A673 (cell line): ENCODE measurements at regions not wholly inside any gene's neighbourhood (a gene's known extent, or its start where the extent isn't known, plus 50 kb on each side); places are given as distances from the start of the nearest gene placed in this dataset.
"Not testable (repeated sequence)": the region's sequence is repeated elsewhere in the genome, so short reads cannot be mapped to it uniquely, and the experiment has no call there.

Experiments
- EZH2 ChIP-seq: fragments of 200-600 bp; sonication (generic); IDR thresholded peaks from 2 replicates; pipeline ENCODE4 v1.6.1; 2017; ENCODE audit warnings: borderline replicate concordance, low read depth, mild to moderate bottlenecking, mixed read lengths, antibody characterized with exemption, low read length; ENCODE audit not compliant: poor library complexity, severe bottlenecking
- TF ChIP-seq, protein P1 (sequence below): fragments of 300-800, 200-600 bp; sonication (generic); conservative IDR thresholded peaks from 2 replicates; pipeline ENCODE4 v1.5.1; 2017; ENCODE audit warnings: low read depth, mild to moderate bottlenecking, antibody characterized with exemption, low read length, moderate library complexity, mixed read lengths

DNA sequence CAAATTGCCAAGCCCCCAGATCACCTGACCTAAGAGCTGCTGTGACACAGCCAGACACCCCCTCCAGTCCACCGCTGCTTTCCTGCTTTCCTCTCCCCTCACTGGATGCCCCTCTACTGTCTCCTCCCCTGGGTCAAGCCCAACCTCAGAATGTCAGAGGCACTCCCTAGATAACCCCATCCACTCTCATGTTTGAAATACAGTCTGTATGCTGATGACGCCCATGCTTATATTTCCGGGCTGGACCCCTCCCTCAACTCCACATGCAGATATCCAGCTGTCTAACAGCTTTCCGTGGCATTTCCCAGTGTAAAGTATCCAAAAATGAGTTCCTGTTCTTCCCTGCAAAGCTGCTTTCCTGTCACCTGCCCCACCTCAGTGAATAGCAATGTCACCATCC lies 309.2 kb downstream of the ANAPC1 start:
- TF ChIP-seq EZH2, result not testable (repeated sequence)
- TF ChIP-seq, protein P1, sequence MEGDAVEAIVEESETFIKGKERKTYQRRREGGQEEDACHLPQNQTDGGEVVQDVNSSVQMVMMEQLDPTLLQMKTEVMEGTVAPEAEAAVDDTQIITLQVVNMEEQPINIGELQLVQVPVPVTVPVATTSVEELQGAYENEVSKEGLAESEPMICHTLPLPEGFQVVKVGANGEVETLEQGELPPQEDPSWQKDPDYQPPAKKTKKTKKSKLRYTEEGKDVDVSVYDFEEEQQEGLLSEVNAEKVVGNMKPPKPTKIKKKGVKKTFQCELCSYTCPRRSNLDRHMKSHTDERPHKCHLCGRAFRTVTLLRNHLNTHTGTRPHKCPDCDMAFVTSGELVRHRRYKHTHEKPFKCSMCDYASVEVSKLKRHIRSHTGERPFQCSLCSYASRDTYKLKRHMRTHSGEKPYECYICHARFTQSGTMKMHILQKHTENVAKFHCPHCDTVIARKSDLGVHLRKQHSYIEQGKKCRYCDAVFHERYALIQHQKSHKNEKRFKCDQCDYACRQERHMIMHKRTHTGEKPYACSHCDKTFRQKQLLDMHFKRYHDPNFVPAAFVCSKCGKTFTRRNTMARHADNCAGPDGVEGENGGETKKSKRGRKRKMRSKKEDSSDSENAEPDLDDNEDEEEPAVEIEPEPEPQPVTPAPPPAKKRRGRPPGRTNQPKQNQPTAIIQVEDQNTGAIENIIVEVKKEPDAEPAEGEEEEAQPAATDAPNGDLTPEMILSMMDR, result not testable (repeated sequence)
